ENCODE measurements at regions not wholly inside any gene's neighbourhood (a gene's known extent, or its start where the extent isn't known, plus 50 kb on each side); places are given as distances from the start of the nearest gene placed in this dataset.

- TF ChIP-seq EP300 (IDR thresholded peaks at IDR 0.05; ENCODE audit: borderline replicate concordance in 1 of 2, low read depth in 1 of 2, low read length in 1 of 2) (no peak), SIN3A (IDR thresholded peaks at IDR 0.05; ENCODE audit: borderline replicate concordance, low read depth, low read length) (no peak), NRF1 (IDR thresholded peaks at IDR 0.05; ENCODE audit: low read depth, low read length) (no peak), JUND (IDR thresholded peaks at IDR 0.05) (no peak), CHD2 (IDR thresholded peaks at IDR 0.05; ENCODE audit: low read length, partially characterized antibody) (no peak), GATA2 (CRISPR knock-in tag; IDR thresholded peaks at IDR 0.05) (no peak), RFX5 (IDR thresholded peaks at IDR 0.05; ENCODE audit: low read length) (no peak), SMC3 (IDR thresholded peaks at IDR 0.05; ENCODE audit: low read depth, low read length) (no peak), ZBTB33 (IDR thresholded peaks at IDR 0.05; ENCODE audit: borderline replicate concordance, low read depth) (no peak), IRF3 (IDR thresholded peaks at IDR 0.05; ENCODE audit: low read depth, low read length) (no peak), PBX3 (IDR thresholded peaks at IDR 0.05) (no peak)
- POLR2A ChIA-PET: no interaction called here
- whole genome bisulfite sequencing (ENCODE audit: low lambda C conversion rate): 33% methylated on average over 2 of the region's 2 CpGs
- H3K4me3 ChIP-seq (ENCODE audit: low read depth in 2 of 2, low read length in 1 of 2): no peak overlapping the region
- H3K4me2 ChIP-seq: no peak overlapping the region
- H3K9ac ChIP-seq: no peak overlapping the region
- H4K20me1 ChIP-seq (ENCODE audit: insufficient read depth): no peaks in the 10 kb centered on the region
- no peaks in the 10 kb centered on the region for H3K9me2 ChIP-seq
- H3F3A ChIP-seq (replicated peaks; ENCODE audit: insufficient read depth): no peaks in the 10 kb centered on the region
- no peaks in the 10 kb centered on the region for H3K9me3 ChIP-seq
- H3K27me3 ChIP-seq (ENCODE audit: insufficient read depth): no peaks in the 10 kb centered on the region
- DNase-seq: no peak
- H2AFZ ChIP-seq (ENCODE audit: low read depth): no peak overlapping the region
- H3K79me2 ChIP-seq (ENCODE audit: insufficient read depth): no peaks in the 10 kb centered on the region
- CTCF ChIA-PET: interaction anchor here (0.8 to 14.0 kb wide), 6 partner anchors 287 to 445 kb away, joined by 3 to 491 read pairs (median 12); no protein-coding TSS in a partner anchor
- H3K4me1 ChIP-seq (ENCODE audit: control insufficient read depth in 1 of 2, insufficient read depth in 2 of 2, low read depth in 1 of 2, low read length in 1 of 2): peaks cover 0 to 27% of the 10 kb centered on the region in 2 experiments; a peak in 2 of 4 replicates
- no peaks in the 10 kb centered on the region for H3K36me3 ChIP-seq (replicated peaks in 1 of 2; ENCODE audit: control insufficient read depth in 1 of 2, insufficient read depth in 2 of 2, low read length in 1 of 2)
- H3K27ac ChIP-seq (ENCODE audit: low read depth in 2 of 2, low read length in 1 of 2): peak overlapping the region in 1 of 2 experiments; percentile 81; a peak in 2 of 4 replicates
Observed at GRCh38 chr11:56843816-56844215, 95.3 kb upstream of the OR9G4 start.
